ENCODE measurements at regions not wholly inside any gene's neighbourhood (a gene's known extent, or its start where the extent isn't known, plus 50 kb on each side); places are given as distances from the start of the nearest gene placed in this dataset.
"Not testable (repeated sequence)": the region's sequence is repeated elsewhere in the genome, so short reads cannot be mapped to it uniquely, and the experiment has no call there.

DNA sequence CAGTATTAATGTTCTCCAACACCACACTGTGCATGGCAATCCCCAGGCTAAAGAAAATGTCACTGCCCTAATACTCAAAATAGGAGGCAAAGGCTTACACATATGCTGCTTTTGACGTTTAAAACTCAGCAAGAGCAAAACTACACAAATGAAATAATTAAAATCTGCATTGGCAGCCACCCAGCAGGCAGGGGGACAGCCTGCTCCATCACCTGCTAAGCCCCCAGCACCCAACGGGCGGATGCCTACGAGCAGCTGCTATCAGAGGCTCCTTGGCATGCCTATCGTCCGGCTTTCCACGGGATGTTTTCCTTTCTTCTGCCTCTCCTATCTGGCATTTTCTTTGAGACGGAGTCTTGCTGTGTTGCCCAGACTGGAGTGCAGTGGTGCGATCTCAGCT lies 337.5 kb downstream of the SOX9 start:
- no peak for DNase-seq

DNA sequence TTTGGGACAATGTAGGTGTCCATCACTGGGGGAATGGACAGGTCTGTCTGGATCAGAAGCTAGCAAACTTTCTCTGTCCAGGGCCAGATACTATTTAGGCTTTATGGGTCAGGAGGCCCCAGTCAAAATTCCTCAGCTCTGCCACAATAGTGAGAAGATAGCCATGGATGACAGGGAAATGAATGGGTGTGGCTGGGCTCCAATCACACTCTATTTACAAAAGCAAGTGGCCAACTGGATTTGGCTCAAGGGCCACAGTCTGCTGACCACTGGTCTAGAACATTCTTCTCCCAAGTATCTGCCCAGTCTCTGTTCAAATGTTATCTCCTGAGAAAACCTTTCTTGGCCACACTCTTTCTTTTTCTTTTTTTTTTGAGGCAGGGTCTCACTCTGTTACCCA lies 339.9 kb downstream of the SOX9 start:
- DNase-seq: no peak

DNA sequence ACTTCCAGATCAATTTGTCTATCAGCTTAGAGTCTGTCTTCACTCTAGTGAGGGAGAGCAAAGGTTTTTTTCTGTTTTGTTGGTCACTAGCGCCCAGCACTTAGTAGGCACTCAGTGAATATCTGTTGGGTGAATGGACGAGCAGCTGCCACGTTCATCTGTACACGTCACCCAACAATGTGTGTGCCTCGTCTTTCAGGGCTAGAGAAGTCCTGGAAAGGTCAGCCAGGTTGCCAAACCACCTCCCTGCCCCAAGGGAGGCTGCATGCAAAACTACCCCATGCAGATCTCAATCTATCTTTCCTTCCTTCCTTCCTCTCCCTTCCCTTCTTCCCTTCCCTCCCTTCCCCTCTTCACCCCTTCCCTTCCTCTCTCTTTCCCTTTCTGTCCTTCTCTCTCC lies 340.9 kb downstream of the SOX9 start:
- no peak for DNase-seq

DNA sequence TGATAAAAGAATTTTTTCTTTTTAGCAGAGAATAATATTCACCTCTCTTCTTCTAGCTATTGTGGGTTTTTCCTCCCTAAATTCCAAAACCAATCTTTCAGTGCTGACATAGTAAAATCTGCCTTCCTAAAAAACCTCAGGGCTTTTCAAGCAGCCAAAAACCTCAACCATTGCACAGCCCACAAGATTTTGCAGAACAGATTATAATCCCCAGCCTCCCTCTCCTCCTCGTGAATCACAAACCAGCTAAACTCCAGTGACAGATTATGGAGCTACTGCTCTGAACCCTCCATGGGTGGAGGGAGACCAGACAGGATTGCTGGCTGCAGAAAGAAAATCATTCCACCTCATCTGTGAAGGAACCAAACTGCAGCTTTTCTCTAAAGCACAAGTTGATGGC lies 341.6 kb downstream of the SOX9 start:
- no peak for DNase-seq

DNA sequence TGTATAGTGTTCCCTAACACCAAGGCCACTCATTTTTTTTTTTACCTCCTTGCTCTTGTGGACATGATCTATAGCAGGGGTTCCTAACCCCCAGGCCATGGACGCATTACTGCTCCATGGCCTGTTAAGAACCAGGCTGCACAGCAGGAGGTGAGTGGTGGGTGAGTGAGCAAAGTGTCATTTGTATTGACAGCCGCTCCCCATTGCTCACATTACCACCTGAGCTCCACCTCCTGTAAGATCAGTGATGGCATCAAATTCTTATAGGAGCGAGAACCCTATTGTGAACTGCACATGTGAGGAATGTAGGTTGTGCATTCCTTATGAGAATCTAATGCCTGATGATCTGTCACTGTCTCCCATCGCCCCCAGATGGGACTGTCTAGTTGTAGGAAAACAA lies 342.0 kb downstream of the SOX9 start:
- no peak for DNase-seq

DNA sequence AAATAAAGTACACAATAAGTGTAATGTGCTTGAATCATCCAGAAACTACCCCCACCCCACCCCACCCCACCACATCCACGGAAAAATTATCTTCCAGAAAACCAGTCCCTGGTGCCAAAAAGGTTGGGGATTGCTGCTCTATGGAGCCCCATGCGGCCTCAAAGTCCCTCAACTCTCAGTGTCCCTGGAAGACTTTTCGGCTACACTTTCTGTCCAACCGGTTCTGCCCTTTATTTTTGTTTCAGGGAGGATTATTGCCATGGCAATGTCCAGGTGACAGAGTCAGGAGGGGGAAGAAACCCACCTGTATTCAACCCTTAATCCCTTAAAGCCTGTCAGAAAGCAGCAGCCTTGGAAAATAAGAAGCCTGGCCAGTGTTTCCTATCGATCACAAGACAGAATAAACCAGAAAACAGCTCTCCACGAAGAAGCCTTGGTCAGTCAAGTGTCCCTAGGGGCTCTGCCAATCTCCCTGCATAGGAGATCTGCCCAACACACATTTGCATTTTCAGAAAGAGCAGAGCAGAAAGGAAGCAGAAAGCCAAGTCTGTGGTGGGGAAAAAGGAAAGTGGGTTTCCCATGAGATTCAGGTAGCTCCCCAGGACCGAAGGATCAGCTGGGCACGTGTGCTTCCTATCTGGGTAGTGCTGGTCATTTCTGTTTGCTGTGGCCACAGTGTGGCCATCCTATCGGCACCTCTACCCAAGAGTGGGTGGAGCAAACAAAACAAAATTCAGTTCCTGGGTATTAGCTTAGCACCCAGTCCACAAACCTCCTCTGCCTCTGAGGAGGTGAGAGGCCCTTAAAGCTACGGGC lies 342.7 kb downstream of the SOX9 start:
- DNase-seq: no peak

DNA sequence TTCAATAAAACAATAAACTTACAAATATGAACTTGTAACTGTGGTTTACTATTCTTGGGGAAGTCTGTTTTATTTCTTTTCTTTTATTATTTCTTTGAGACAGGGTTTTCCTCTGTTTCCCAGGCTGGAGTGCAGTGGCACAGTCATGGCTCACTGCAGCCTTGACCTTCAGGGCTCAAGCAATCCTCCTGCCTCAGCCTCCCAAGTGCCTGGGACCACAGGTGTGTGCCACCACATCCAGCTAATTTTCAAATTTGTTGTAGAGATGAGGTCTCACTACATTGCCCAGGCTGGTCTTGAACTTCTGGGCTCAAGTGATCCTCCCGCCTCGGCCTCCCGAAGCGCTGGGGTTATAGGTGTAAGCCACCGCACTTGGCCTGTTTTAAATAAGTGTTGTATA lies 343.4 kb downstream of the SOX9 start:
- DNase-seq: not testable (repeated sequence)

DNA sequence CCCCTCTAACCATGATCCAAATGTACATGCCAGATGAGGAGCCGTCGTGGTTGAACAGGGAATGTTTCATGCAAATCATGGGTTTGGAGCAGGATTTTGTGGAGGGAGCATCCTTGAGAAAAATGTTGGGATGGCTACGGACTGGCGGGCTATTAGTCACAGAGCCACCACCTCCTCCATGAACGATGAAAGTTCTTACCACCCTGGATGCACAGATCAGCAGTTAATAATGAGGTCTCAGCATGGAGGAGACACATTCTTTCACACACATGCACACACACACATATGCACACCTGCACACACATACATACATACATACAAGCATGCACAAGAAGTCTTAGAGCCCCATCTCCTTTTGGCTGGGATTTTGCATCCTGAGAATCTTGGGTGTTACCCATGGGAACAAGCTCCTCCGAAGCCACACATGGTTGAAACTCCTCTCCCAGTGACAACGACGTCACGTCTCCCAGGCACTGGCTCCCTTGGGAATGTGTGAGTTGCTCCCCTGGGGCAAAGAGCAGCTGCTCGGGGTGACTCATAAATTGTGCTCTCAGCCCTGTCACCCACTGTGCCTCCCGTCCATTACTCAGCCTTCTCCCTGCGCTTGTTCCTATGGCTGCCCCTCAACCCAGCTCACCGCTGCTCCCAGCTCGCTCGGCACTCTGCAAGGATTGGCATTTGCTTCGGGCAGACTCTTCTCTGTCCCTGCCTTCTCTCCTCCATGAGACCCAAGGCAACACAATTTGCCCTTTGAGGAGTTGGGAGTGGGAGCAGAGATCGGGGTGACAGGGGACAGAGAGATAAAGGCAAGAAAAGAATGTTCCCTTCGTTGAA lies 344.6 kb downstream of the SOX9 start:
- peak; percentile 71 for DNase-seq

DNA sequence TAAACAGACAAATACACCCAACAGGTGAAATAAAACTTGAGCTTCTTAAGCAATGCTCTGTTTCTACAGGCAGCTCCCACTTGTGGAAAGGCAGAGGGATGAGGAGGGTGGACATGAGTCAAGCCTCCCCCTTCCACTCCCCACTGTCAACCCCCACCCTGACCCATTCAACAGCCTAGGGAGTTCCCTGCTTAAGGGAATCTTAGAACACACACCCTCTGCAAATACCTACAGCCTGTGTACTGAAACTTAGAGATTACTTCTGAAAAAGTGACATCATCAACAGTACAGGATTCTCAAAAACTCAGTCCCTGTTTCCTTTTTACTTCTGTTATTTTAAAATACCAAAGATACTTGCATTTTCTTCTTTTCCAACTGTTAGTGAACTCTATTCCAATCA lies 345.4 kb downstream of the SOX9 start:
- no peak for DNase-seq

DNA sequence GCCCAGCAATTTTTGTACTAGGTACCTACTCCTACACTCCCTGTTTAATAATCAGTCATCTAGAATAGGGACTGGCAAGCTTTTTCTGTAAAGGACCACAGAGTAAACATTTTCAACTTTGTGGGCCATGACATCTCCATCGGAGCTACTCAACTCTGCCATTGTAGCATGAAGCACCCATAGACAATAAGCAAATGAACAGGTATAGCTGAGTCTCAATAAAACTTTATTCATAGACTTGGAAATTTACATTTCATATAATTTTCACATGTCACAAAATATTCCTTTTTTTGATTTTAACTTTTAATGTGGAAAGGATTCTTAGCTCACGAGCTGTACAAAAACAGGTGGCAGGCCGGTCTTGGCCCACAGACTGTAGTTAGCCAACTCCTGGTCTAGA lies 345.8 kb downstream of the SOX9 start:
- DNase-seq: no peak

DNA sequence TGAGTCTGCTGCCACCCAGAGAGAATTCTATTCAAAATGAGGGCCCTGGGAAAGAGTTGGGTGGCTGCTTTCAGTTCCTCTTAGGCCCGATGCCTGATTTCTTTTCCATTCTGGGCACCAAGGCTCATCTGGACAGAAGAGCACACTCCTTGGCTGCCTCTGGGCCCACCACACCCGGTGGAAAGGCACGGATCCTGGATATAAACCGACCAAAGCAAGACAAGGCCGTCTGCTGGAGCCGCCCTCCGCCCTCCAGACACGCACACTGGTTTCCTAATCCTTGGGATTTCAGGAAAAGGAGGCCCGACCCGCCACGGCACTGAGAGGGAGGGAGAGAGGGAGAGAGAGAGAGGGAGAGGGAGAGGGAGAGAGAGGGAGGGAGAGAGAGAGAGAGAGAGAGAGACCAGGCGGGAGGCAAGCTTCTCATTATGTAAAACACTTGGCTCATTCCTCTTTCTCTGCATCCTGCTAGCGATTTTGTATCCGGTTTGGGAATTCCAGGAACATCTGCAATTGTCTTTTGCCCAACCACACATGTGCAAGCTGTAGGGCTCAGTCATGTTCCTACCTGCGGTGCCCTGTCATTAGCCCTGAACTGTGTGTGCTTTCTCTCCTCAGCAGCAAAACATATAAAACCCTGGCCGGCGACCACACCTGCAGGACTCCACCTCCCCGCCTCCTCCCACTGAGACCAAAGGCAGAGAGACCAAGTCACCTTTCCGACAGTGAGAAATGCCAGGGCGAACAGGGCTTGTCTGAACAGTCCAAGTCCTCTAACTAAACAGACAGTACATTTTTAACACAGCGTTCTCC lies 347.2 kb downstream of the SOX9 start:
- peak; percentile 43 for DNase-seq

DNA sequence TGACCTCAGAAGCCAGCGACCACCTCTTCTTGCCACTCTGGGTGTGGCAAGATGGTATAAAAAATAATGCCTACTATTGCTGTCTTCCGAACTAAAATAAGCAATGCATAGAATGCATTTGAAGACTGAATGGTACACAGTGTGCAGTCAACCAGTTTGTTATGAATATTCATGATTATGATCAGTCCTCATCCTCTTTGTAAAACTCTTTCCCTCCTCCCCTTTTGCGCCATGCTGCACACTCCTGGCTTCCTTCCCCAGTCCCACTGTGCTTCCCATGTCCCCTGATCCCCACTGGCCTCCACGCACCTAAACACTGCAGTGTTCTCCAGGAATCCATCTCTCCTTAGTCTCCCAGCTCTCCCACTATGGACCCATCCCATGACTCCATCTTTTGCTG lies 348.0 kb downstream of the SOX9 start:
- no peak for DNase-seq

DNA sequence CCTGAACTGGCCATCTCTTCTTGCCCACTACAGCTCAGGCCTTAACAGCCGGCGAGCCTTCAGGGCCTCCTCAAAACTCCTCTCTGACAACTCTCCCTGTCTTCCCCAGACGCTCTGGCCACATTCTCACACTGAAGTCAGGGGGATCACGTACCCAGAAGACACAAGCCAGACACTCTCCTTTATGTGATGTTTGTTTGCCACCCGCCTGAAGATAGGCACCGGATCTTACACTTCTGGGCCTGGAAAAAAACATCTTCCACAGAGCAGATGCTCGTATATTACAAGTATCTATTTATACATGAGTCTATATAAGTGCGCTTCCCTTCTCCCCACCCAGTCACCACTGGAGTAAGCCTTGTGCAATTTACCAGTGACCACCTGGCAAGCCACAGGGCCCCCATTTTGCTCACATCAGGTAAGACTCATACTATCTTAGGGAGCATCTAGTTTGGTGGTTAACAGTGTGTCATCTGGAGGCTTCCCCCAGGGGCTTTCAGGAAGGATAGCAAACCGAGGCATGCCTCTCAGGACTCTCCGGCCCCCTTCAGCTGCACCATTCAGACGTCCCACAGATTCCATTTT lies 349.4 kb downstream of the SOX9 start:
- DNase-seq: no peak

DNA sequence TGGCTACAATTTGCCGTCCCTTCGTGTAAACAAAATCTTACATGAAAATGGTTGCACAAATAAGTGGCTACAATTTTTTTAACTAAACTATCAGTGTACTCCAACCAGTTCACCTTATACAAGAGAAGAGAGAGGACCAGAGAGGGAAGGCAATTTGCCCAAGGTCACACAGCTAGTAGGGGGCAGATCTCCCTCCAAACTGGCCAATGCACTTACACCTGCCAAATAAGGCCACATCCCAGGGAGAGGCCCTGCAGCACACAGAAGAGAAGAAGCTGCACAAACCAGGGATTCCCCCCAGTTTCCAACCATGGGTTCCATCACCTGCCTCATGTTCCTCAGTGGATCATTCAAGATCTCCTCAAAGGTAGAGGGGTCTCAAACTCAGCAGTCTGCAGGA lies 349.9 kb downstream of the SOX9 start:
- DNase-seq: no peak

DNA sequence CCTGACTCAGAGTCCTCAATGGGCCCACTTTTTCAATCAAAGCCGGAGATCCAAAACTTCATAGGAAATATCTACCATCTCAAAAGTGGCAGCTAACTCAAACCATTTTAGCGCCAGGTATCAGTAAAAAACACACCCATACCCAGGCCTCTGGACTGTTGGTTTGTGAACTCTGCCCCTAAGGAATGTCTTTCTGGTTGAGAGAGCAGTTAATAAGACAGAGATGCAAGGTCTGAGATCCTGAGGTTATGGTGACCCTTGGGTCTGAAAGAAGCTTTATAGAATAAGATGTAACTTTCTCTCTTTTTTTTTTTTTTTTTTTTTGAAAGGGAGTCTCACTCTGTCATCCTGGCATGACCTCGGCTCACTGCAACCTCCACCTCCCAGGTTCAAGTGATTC lies 350.5 kb downstream of the SOX9 start:
- DNase-seq: no peak

DNA sequence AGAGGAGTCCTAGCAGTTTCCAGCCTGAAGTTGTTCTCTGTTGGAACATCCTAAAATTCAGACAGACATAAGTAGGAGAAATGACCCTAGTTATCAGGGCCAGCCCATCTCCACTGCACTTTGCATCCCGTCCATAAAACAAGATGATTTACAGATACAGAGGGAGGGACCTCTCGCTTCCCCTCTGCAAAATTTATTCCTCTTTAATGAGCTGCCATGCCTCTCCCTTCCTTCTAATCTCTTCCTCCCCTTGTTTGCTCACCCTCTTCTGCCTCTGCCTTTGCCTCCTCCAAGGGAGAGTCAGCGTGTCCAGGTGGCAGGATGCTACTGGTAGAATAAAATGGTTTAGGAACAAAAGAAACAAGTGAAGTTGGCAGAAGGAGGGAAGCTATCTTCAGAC lies 351.3 kb downstream of the SOX9 start:
- DNase-seq: no peak

DNA sequence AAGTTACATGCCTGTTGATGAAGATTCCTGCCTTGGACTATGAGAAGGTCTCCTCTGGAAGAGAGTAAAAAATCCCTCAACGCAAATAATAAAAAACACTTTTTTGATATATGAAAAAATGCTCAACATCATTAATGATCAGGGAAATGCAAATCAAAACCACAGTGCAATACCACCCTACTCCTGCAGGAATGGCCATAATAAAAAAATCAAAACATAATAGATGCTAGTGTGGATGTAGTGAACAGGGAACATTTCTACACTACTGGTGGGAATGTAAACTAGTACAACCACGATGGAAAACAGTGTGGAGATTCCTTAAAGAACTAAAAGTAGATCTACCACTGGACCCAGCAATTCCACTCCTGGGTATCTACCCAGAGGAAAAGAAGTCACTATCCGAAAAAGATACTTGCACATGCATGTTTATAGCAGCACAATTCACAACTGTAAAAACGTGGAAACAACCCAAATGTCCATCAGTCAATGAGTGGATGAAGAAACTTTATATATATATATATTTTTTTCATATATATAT lies 352.1 kb downstream of the SOX9 start:
- not testable (repeated sequence) for DNase-seq

DNA sequence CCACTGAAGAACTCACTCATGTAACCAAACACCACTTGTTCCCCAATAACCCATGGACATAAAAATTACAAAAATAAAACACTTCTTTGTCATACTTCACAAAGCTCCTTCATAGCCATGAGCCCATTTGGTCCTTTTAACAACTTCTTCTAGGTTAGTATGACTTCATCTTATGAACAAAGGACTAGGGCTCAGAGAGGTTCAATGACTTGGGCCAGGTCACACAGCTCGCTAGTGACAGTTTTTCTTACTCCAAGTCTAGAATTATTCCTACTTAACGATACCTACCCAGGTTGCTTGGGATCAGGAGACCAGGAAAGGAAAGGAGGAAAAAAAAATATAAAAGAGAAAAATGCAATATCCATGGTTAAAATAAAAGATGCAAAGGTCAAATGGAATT lies 353.4 kb downstream of the SOX9 start:
- no peak for DNase-seq

DNA sequence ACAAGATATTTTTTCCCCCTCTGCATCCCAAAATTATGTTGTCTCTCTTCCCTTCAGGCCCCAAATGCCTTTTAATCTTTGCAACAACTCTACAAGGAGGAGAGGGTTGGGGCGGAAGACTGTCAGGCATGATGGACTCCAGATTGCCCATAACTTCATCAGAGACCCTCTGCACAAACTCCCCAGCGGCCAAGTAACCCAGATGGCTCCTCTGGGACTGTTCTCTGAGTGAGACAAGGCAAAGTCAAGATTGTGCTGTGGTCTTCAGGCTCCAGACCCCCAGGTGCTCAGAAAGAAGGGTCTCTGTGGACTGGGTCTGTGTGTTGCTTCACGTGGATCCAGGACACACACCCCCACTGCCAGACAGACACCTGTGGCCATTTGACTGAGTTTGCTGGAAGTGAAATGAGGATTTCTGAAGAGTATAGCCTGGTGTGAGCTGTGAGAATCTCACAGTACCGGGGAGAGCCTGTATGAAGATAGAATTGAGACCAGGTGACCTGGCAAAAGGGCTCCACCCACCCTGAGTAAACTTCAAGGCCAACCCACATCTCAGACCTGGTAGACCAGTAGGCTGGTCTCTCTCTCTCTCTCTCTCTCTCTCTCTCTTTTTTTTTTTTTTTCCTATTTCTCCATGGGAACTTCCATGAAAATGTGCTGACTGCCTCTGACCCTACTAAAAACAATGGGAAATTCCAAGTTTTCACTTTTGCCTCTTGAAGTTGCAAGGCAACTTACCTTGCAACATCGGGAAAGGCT lies 354.1 kb downstream of the SOX9 start:
- no peak for DNase-seq

DNA sequence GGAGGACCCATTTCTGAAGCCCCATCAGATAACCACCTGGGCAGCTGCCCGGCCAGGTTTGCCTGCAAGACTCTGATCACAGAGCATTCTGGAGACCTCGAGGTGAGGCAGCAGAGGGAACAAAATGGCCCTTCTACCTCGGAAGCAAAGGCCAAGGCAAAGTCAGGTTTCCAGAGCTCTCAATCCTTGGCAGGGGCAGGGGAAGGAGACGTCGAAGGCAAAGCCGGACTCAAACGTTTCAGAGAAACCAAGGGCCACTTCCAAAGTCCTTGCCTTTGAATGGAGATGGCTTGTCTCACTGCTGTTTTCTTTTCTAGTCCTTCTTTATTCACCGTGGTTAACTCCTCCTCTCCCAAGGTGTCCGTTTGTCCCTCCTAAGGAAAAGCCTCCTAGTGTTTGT lies 355.3 kb downstream of the SOX9 start:
- no peak for DNase-seq

DNA sequence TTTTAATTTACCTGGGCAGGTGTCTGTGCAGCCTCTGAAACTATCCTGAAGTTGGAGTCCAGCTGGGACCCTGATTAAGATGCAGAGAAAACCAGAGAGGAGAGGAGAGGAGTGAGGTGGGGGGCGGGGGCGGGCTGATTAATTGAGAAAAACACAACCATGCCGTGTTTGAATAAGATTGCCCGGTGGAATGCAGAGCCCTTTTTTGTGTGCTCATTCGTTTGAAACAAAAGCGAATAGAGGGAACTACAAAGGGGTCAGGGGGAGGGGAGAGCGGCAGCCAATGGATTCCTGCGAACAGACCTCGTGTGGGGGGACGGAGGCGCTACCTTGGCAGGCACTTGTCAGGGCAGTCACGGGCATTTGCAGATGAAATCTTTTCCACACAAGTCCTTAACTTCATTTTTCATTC lies 355.8 kb downstream of the SOX9 start:
- DNase-seq: no peak

DNA sequence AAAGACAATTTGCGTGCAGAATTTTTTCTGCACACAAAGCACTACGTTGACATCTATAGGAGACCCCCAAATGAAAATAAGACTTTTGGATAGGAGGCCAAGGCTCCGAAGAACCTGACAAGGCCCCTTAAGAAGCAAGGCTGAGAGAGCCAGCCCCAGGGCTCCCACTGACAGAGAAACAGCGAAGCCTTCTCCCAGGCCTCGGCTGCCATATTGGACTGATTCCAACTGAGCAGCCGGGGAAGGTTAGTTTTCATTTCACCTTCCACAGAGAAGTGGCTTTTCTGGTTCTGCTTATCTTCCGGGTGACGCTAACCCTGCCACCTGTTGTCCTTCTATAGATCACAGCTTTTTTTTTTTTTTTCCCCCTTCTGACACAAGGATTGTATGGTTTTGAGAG lies 356.7 kb downstream of the SOX9 start:
- DNase-seq: peak; percentile 96
